ENCODE measurements at regions not wholly inside any gene's neighbourhood (a gene's known extent, or its start where the extent isn't known, plus 50 kb on each side); places are given as distances from the start of the nearest gene placed in this dataset.
A peak's percentile ranks its signal among the peaks of the same experiment; 100 is the strongest.

DNA sequence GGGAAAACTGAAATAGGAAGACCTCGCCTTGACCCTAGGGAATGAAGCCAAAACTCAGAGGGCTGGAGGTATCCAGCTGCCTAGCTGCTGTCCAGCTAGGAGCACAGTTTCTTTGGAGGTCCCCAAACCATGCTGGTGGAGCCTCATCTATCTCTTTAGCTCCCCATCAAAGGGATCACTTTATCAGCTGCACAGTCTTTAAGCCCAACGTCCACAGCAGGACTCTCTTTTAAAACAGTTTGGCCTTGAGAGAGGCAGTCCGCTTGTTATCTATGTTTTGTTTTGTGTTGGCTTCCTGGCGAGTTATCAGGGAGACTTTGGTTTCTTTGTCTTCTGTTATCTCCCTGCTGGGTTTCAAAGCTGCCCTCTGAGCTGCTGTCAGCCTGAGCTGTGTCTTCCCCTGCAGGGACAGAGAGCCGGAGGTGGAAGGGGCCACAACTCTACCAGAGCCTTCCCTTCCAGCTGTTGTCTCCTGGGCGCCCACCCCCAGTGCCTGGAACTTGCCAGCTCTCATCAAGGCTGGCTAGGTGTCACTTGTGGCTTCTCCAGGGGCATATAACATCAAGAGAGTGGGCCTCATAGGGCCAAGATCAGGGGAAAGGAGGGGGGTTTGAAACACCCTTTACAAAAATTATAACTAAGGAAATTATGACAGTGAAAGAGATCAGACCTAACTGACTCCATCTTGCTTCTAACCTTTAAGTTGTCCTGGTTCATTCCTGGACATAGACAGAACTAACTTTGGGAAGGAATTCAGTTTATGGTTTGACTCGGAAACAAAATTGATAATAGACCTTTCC, 61.4 kb upstream of the C15orf39 start (continued):
- TF ChIP-seq, protein P1, sequence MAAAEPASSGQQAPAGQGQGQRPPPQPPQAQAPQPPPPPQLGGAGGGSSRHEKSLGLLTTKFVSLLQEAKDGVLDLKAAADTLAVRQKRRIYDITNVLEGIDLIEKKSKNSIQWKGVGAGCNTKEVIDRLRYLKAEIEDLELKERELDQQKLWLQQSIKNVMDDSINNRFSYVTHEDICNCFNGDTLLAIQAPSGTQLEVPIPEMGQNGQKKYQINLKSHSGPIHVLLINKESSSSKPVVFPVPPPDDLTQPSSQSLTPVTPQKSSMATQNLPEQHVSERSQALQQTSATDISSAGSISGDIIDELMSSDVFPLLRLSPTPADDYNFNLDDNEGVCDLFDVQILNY (CRISPR knock-in tag; conservative IDR thresholded peaks at IDR 0.05): no peak
- TF ChIP-seq, protein P2, sequence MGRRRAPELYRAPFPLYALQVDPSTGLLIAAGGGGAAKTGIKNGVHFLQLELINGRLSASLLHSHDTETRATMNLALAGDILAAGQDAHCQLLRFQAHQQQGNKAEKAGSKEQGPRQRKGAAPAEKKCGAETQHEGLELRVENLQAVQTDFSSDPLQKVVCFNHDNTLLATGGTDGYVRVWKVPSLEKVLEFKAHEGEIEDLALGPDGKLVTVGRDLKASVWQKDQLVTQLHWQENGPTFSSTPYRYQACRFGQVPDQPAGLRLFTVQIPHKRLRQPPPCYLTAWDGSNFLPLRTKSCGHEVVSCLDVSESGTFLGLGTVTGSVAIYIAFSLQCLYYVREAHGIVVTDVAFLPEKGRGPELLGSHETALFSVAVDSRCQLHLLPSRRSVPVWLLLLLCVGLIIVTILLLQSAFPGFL (CRISPR knock-in tag; IDR thresholded peaks at IDR 0.05): no peak
- TF ChIP-seq FOXC1 (CRISPR knock-in tag; IDR thresholded peaks at IDR 0.05; ENCODE audit: borderline replicate concordance) (no peak), HOXA5 (CRISPR knock-in tag; IDR thresholded peaks at IDR 0.05) (no peak), NRL (CRISPR knock-in tag; IDR thresholded peaks at IDR 0.05; ENCODE audit: borderline replicate concordance) (peak; percentile 36; the same call in 1 of the 2 replicates), CENPT (CRISPR knock-in tag; IDR thresholded peaks at IDR 0.05; ENCODE audit: low read depth) (no peak), ZNF746 (CRISPR knock-in tag; IDR thresholded peaks at IDR 0.05) (peak; percentile 81; the same call in 1 of the 2 replicates), MAF1 (CRISPR knock-in tag; IDR thresholded peaks at IDR 0.05; ENCODE audit: borderline replicate concordance) (no peak), EP300 (IDR thresholded peaks at IDR 0.05; ENCODE audit: low read depth in 2 of 2, low read length in 2 of 2) (peak; percentile 51 to 98; a peak in 3 of 4 replicates), EP300 (CRISPR knock-in tag; IDR thresholded peaks at IDR 0.05; ENCODE audit: borderline replicate concordance) (peak; percentile 98), ELF4 (CRISPR knock-in tag; IDR thresholded peaks at IDR 0.05; ENCODE audit: borderline replicate concordance) (no peak), MTF1 (CRISPR knock-in tag; IDR thresholded peaks at IDR 0.05) (no peak), MLLT10 (CRISPR knock-in tag; IDR thresholded peaks at IDR 0.05) (no peak), TMF1 (CRISPR knock-in tag; IDR thresholded peaks at IDR 0.05; ENCODE audit: low read depth) (no peak), ZMYM4 (CRISPR knock-in tag; IDR thresholded peaks at IDR 0.05) (peak; percentile 75; the same call in 1 of the 2 replicates), PHB2 (IDR thresholded peaks at IDR 0.05; ENCODE audit: partially characterized antibody) (no peak), RORA (CRISPR knock-in tag; IDR thresholded peaks at IDR 0.05) (no peak), RAD51 (IDR thresholded peaks at IDR 0.05; ENCODE audit: borderline replicate concordance) (no peak), ZNF598 (CRISPR knock-in tag; IDR thresholded peaks at IDR 0.05; ENCODE audit: borderline replicate concordance) (no peak), MEIS1 (CRISPR knock-in tag; IDR thresholded peaks at IDR 0.05; ENCODE audit: borderline replicate concordance) (peak; percentile 83), CREM (IDR thresholded peaks at IDR 0.05) (peak; percentile 93), CREM (CRISPR knock-in tag; IDR thresholded peaks at IDR 0.05) (no peak), JUN (CRISPR knock-in tag; IDR thresholded peaks at IDR 0.05) (no peak), KLF11 (CRISPR knock-in tag; IDR thresholded peaks at IDR 0.05) (peak; percentile 87; the same call in 1 of the 2 replicates), POLR2AphosphoS5 (IDR thresholded peaks at IDR 0.05; ENCODE audit: low read depth, low read length) (peak; percentile 30; the same call in 1 of the 2 replicates), NFE2 (CRISPR knock-in tag; IDR thresholded peaks at IDR 0.05) (no peak)
- TF ChIP-seq, protein P3, sequence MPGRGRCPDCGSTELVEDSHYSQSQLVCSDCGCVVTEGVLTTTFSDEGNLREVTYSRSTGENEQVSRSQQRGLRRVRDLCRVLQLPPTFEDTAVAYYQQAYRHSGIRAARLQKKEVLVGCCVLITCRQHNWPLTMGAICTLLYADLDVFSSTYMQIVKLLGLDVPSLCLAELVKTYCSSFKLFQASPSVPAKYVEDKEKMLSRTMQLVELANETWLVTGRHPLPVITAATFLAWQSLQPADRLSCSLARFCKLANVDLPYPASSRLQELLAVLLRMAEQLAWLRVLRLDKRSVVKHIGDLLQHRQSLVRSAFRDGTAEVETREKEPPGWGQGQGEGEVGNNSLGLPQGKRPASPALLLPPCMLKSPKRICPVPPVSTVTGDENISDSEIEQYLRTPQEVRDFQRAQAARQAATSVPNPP (CRISPR knock-in tag; IDR thresholded peaks at IDR 0.05): no peak
- TF ChIP-seq, protein P4, sequence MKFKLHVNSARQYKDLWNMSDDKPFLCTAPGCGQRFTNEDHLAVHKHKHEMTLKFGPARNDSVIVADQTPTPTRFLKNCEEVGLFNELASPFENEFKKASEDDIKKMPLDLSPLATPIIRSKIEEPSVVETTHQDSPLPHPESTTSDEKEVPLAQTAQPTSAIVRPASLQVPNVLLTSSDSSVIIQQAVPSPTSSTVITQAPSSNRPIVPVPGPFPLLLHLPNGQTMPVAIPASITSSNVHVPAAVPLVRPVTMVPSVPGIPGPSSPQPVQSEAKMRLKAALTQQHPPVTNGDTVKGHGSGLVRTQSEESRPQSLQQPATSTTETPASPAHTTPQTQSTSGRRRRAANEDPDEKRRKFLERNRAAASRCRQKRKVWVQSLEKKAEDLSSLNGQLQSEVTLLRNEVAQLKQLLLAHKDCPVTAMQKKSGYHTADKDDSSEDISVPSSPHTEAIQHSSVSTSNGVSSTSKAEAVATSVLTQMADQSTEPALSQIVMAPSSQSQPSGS (CRISPR knock-in tag; IDR thresholded peaks at IDR 0.05): no peak

Data from HepG2 (cell line).